ENCODE measurements at regions not wholly inside any gene's neighbourhood (a gene's known extent, or its start where the extent isn't known, plus 50 kb on each side); places are given as distances from the start of the nearest gene placed in this dataset.

DNA sequence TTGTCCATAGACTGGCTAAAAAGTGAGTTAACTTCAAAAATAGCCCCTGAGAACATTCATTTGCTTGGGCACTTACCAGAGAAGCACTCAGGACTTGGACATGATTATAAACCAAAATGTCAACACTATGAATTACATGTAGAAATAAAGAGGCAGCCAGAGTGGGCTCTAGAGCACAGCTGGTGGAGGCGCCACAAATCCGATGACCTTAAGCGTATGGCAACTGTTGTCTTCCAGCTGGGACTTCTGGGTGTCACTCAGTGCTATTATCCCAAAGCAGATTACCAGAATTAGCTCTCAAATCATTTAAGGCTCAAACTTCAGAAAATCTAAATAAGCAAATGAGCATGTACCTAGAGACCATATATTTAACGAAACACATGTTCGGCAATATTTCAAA is 1255.5 kb upstream of the SLC10A2 start:
- TF ChIP-seq POLR2A (IDR thresholded peaks at IDR 0.05) (no peak), POLR2AphosphoS5 (IDR thresholded peaks at IDR 0.05; ENCODE audit: insufficient read depth in 1 of 2, low read depth in 1 of 2) (no peak)
- TF ChIP-seq, protein P1, sequence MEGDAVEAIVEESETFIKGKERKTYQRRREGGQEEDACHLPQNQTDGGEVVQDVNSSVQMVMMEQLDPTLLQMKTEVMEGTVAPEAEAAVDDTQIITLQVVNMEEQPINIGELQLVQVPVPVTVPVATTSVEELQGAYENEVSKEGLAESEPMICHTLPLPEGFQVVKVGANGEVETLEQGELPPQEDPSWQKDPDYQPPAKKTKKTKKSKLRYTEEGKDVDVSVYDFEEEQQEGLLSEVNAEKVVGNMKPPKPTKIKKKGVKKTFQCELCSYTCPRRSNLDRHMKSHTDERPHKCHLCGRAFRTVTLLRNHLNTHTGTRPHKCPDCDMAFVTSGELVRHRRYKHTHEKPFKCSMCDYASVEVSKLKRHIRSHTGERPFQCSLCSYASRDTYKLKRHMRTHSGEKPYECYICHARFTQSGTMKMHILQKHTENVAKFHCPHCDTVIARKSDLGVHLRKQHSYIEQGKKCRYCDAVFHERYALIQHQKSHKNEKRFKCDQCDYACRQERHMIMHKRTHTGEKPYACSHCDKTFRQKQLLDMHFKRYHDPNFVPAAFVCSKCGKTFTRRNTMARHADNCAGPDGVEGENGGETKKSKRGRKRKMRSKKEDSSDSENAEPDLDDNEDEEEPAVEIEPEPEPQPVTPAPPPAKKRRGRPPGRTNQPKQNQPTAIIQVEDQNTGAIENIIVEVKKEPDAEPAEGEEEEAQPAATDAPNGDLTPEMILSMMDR (IDR thresholded peaks at IDR 0.05), result no peak
- H3K4me3 ChIP-seq, result no peak overlapping the region
- no peak for DNase-seq (ENCODE audit: extremely low spot score in 2 of 2)
- H3K27ac ChIP-seq, result no peak overlapping the region
- H3K9me3 ChIP-seq, result no peaks in the 10 kb centered on the region
- H3K27me3 ChIP-seq, result no peaks in the 10 kb centered on the region
- H3K36me3 ChIP-seq, result no peaks in the 10 kb centered on the region
- H3K4me1 ChIP-seq, result no peaks in the 10 kb centered on the region
- intact Hi-C loops (cut with DNase I), result no loop called here

DNA sequence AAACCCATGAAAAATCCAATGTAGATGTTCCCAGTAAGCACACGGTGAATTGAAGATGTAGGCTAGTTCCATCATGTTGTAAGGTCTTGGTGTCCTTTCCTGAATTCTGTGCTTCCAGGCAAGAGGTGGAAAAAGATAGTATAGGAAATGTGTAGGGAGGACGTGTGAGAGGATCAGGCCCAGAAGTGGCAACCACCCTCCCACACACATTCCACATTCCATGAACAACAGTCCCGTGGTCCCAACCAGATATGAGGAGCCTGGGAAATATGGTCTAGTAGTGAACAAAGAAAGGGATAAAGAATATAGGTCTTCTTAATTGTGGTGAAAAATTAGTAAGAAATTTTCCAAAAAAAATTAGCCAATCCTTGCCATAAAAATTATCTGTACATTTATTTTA is 1254.2 kb upstream of the SLC10A2 start:
- Histone ChIP-seq H3K4me3 (no peak overlapping the region), H3K9me3 (no peaks in the 10 kb centered on the region), H3K4me1 (no peaks in the 10 kb centered on the region), H3K36me3 (no peaks in the 10 kb centered on the region), H3K27ac (no peak overlapping the region), H3K27me3 (no peaks in the 10 kb centered on the region)
- intact Hi-C loops (cut with DNase I), result no loop called here
- TF ChIP-seq POLR2AphosphoS5 (IDR thresholded peaks at IDR 0.05; ENCODE audit: insufficient read depth in 1 of 2, low read depth in 1 of 2) (no peak), POLR2A (IDR thresholded peaks at IDR 0.05) (no peak)
- TF ChIP-seq, protein P1 (IDR thresholded peaks at IDR 0.05), result no peak
- DNase-seq (ENCODE audit: extremely low spot score in 2 of 2), result no peak

DNA sequence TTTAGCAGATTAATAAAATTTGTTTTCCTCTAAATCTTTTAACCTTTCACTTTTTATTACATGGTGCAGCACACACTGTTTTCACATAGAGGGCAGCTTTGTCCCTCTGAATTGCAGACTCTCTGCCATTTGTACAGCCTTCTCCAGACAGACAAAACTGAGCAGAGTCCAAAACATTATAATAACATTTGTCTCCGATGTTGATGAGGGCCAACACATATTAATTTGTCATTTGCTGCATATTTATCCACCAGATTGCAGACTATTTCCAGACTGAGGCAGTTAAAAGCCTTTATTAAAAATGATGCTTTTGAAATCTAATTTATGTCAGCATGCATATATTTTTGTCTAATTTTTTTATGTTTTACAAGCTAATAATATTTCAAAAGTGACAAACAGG is 1251.9 kb upstream of the SLC10A2 start:
- Histone ChIP-seq H3K4me3 (no peak overlapping the region), H3K27ac (no peak overlapping the region), H3K9me3 (no peaks in the 10 kb centered on the region), H3K27me3 (no peaks in the 10 kb centered on the region), H3K4me1 (no peaks in the 10 kb centered on the region), H3K36me3 (no peaks in the 10 kb centered on the region)
- TF ChIP-seq POLR2A (IDR thresholded peaks at IDR 0.05) (no peak), POLR2AphosphoS5 (IDR thresholded peaks at IDR 0.05; ENCODE audit: insufficient read depth in 1 of 2, low read depth in 1 of 2) (no peak)
- TF ChIP-seq, protein P1 (IDR thresholded peaks at IDR 0.05), result no peak
- intact Hi-C loops (cut with DNase I), result no loop called here
- DNase-seq (ENCODE audit: extremely low spot score in 2 of 2), result no peak

DNA sequence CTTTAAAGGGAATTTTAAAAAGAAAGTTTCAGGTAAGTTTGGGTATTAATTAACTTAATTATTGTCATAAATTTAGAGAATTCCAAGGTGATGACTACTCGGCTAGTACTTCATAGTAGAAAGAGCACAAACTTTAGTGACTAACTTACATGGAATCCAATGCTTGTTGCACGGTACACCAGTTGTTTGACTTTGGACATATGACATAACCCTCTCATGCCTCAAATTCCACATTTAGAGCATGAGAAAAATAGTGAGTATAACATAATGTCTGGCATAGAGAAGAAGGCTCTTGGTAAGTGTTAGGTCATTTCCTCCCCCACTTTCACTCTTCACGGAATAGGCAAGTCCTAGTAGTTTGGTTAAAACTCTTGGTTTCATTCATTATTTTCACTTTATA is 1249.4 kb upstream of the SLC10A2 start:
- Histone ChIP-seq H3K4me1 (no peaks in the 10 kb centered on the region), H3K27ac (no peak overlapping the region), H3K4me3 (no peak overlapping the region), H3K36me3 (no peaks in the 10 kb centered on the region), H3K9me3 (no peaks in the 10 kb centered on the region), H3K27me3 (no peaks in the 10 kb centered on the region)
- intact Hi-C loops (cut with DNase I), result no loop called here
- DNase-seq (ENCODE audit: extremely low spot score in 2 of 2), result no peak
- TF ChIP-seq POLR2AphosphoS5 (IDR thresholded peaks at IDR 0.05; ENCODE audit: insufficient read depth in 1 of 2, low read depth in 1 of 2), result no peak
- TF ChIP-seq POLR2A (IDR thresholded peaks at IDR 0.05), result no peak
- TF ChIP-seq, protein P1 (IDR thresholded peaks at IDR 0.05), result no peak

DNA sequence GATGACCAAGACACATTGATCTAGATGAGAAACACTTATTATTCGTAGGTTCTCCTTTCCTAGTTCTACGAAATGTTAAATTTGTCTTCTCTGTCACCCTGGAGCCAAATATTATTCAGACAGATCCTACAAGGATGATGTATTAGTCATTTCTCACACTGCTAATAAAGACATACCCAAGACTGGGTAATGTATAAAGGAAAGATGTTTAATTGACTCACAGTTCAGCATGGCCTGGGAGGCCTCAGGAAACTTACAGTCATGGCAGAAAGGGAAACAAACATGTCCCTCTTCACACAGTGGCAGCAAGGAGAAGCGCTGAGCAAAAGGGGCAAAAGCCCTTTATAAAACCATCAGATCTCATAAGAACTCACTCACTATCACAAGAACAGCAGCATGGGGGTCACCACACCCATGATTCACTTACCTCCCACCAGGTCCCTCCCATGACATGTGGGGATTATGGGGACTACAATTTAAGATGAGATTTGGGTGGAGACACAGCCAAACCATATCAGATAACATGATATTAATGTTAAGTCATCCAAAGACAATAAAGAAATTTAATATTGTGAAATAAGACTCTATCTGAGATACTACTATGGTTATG is 1248.8 kb upstream of the SLC10A2 start:
- Histone ChIP-seq H3K36me3 (no peaks in the 10 kb centered on the region), H3K27me3 (no peaks in the 10 kb centered on the region), H3K4me1 (no peaks in the 10 kb centered on the region), H3K4me3 (no peak overlapping the region), H3K27ac (no peak overlapping the region), H3K9me3 (no peaks in the 10 kb centered on the region)
- intact Hi-C loops (cut with DNase I), result no loop called here
- DNase-seq (ENCODE audit: extremely low spot score in 2 of 2), result no peak
- TF ChIP-seq, protein P1 (IDR thresholded peaks at IDR 0.05), result no peak
- TF ChIP-seq POLR2AphosphoS5 (IDR thresholded peaks at IDR 0.05; ENCODE audit: insufficient read depth in 1 of 2, low read depth in 1 of 2) (no peak), POLR2A (IDR thresholded peaks at IDR 0.05) (no peak)

Data from vagina (tissue), 2 donors.